GM12878 (cell line): ENCODE measurements at regions not wholly inside any gene's neighbourhood (a gene's known extent, or its start where the extent isn't known, plus 50 kb on each side); places are given as distances from the start of the nearest gene placed in this dataset.

ENCODE experiments used
- ATAC-seq: fragments of 200-7000 bp; cut with Tn5 transposase; 3 replicates; pipeline ENCODE4 v1.9.1; 2020; ENCODE audit warnings: mild to moderate bottlenecking, moderate library complexity
- BruUV-seq: library from RNA; stranded (reverse); fragments of 400-500 nt; replicated peaks from 2 replicates; lab custom pipeline; 2021; lab: Mats Ljungman, UMichigan
- CTCF ChIA-PET: fragments of 300-600 bp; sonication (Branson Sonifier 250); formaldehyde crosslinking; extraction: SDS; loops from one replicate; lab custom pipeline; 2021; ENCODE audit warnings: inconsistent platforms; lab: Yijun Ruan, JAX
- POLR2A ChIA-PET: fragments of 350-600 bp; formaldehyde crosslinking; extraction: SDS; loops from one replicate; lab custom pipeline; 2021; ENCODE audit warnings: inconsistent platforms; lab: Charles Lee
- RAD21 ChIA-PET: fragments of 300-600 bp; sonication (Branson Sonifier 250); formaldehyde crosslinking; loops from one replicate; lab custom pipeline; 2023; ENCODE audit warnings: antibody characterized with exemption; ENCODE audit not compliant: unreplicated experiment; lab: Charles Lee
- SMC1A ChIA-PET: fragments of 300-600 bp; sonication (Branson Sonifier 250); formaldehyde crosslinking; loops from one replicate; lab custom pipeline; 2023; ENCODE audit not compliant: unreplicated experiment, uncharacterized antibody; lab: Charles Lee
- DNase-seq: peaks from one replicate; pipeline ENCODE4 v3.0.0-alpha.2; 2011; ENCODE audit warnings: low read depth, low spot score
- FAIRE-seq: peaks from 3 replicates; lab custom pipeline; 2011; peaks lifted over from hg19 to GRCh38; lab: Jason Lieb, UNC
- H2AFZ ChIP-seq: 2 replicates; pipeline ENCODE4 v1.6.0; 2011; ENCODE audit warnings: low read depth, low read length, control low read depth; ENCODE audit not compliant: control insufficient read depth
- H3K27ac ChIP-seq: 2 replicates; pipeline ENCODE4 v1.5.1; 2011; ENCODE audit warnings: control low read depth; ENCODE audit not compliant: control insufficient read depth, insufficient read depth
- H3K27me3 ChIP-seq, 2 experiments: replicated peaks in 1 of 2; 2 replicates each; pipeline versions ENCODE4 v1.6.0 to v1.6.1; 2011; ENCODE audit warnings: low read length in 1 of 2; ENCODE audit not compliant: control insufficient read depth in 2 of 2, insufficient read depth in 2 of 2
- H3K36me3 ChIP-seq, 2 experiments: 2 replicates each; pipeline ENCODE4 v1.5.1; 2011; ENCODE audit warnings: low read length in 1 of 2; ENCODE audit not compliant: control insufficient read depth in 2 of 2, insufficient read depth in 2 of 2
- H3K4me1 ChIP-seq: 2 replicates; pipeline ENCODE4 v1.6.1; 2011; ENCODE audit warnings: mild to moderate bottlenecking, low read length, moderate library complexity, mixed read lengths; ENCODE audit not compliant: control insufficient read depth, insufficient read depth
- H3K4me2 ChIP-seq: 2 replicates; pipeline ENCODE4 v1.6.0; 2011; ENCODE audit warnings: control low read depth; ENCODE audit not compliant: control insufficient read depth, insufficient read depth
- H3K4me3 ChIP-seq: fragments of 200-600 bp; sonication (generic); 2 replicates; pipeline ENCODE4 v1.5.1; 2016
- H3K79me2 ChIP-seq: 2 replicates; pipeline ENCODE4 v1.6.0; 2011; ENCODE audit warnings: low read length; ENCODE audit not compliant: control insufficient read depth, insufficient read depth
- H3K9ac ChIP-seq: 2 replicates; pipeline ENCODE4 v1.8.0; 2011; ENCODE audit warnings: low read length, control low read depth, mixed read lengths; ENCODE audit not compliant: control insufficient read depth, insufficient read depth
- H3K9me3 ChIP-seq: replicated peaks from 3 replicates; pipeline ENCODE4 v1.5.1; 2011; ENCODE audit warnings: mild to moderate bottlenecking, low read length; ENCODE audit not compliant: control insufficient read depth, insufficient read depth
- H4K20me1 ChIP-seq: 2 replicates; pipeline ENCODE4 v1.6.0; 2011; ENCODE audit not compliant: control insufficient read depth, insufficient read depth
- CUX1 ChIP-seq: IDR thresholded peaks from 2 replicates; pipeline ENCODE4 v1.6.1; 2012; ENCODE audit warnings: improper control_type of control experiment, low read depth, low read length; ENCODE audit not compliant: insufficient replicate concordance
- HDGF ChIP-seq: fragments of 450-650 bp; IDR thresholded peaks from 2 replicates; pipeline ENCODE4 v1.6.1; 2016; ENCODE audit warnings: antibody characterized with exemption
- IRF3 ChIP-seq: fragments of 450-650 bp; IDR thresholded peaks from 2 replicates; pipeline ENCODE4 v1.6.1; 2014; ENCODE audit warnings: mild to moderate bottlenecking
- JUND ChIP-seq: IDR thresholded peaks from 2 replicates; pipeline ENCODE4 v1.6.1; 2012; ENCODE audit warnings: low read depth, mild to moderate bottlenecking, low read length, improper control_type of control experiment, moderate library complexity
- NFYB ChIP-seq: IDR thresholded peaks from 2 replicates; pipeline ENCODE4 v1.6.1; 2011; ENCODE audit warnings: low read depth, mild to moderate bottlenecking, low read length, improper control_type of control experiment, moderate library complexity; ENCODE audit not compliant: insufficient read depth
- POU2F2 ChIP-seq: IDR thresholded peaks from 3 replicates; pipeline ENCODE4 v1.6.1; 2011; ENCODE audit warnings: low read depth, mild to moderate bottlenecking, low read length, borderline replicate concordance
- RB1 ChIP-seq: fragments of 450-650 bp; formaldehyde crosslinking; IDR thresholded peaks from 2 replicates; pipeline ENCODE4 v1.6.1; 2017; ENCODE audit warnings: mild to moderate bottlenecking, borderline replicate concordance
- RUNX3 ChIP-seq: IDR thresholded peaks from 2 replicates; pipeline ENCODE4 v1.6.1; 2012; ENCODE audit warnings: low read length, inconsistent platforms
- SREBF2 ChIP-seq: IDR thresholded peaks from 2 replicates; pipeline ENCODE4 v1.6.1; 2012; ENCODE audit warnings: mild to moderate bottlenecking, low read length
- USF1 ChIP-seq: IDR thresholded peaks from 2 replicates; pipeline ENCODE4 v1.6.1; 2011; ENCODE audit warnings: borderline replicate concordance, low read depth, mild to moderate bottlenecking, moderate library complexity, mixed read lengths, low read length; ENCODE audit not compliant: insufficient read depth; ENCODE audit errors: extremely low read length
- YBX1 ChIP-seq: fragments of 450-650 bp; IDR thresholded peaks from 2 replicates; pipeline ENCODE4 v1.6.1; 2016; ENCODE audit warnings: antibody characterized with exemption
- ZBED1 ChIP-seq: IDR thresholded peaks from 2 replicates; pipeline ENCODE4 v1.6.1; 2016; ENCODE audit warnings: borderline replicate concordance
- ZBTB33 ChIP-seq: fragments of 450-650 bp; IDR thresholded peaks from 2 replicates; pipeline ENCODE4 v1.6.1; 2017; ENCODE audit warnings: mild to moderate bottlenecking
- WGBS: methylation state at CpG from one replicate; pipeline ENCODE4 v1.1.6; 2016; ENCODE audit warnings: low lambda C conversion rate; ENCODE audit not compliant: insufficient replicate concordance, insufficient coverage; ENCODE audit errors: missing lambda C conversion rate; 5-methylcytosine and 5-hydroxymethylcytosine counted together
- in situ Hi-C: fragments of 300-500 bp; cut with MboI; formaldehyde crosslinking; loops from 9 replicates; pipeline ENCODE4 v1.14.3; 2018; ENCODE audit warnings: mixed read lengths
- intact Hi-C: fragments of 100-400 bp; cut with micrococcal nuclease; formaldehyde crosslinking; loops from one replicate; pipeline ENCODE4 v1.14.2; 2022; ENCODE audit not compliant: unreplicated experiment

GRCh38 chr4:134540588-134540987 is 339.0 kb upstream of the PABPC4L start:
- Histone ChIP-seq H3K4me1 (no peaks in the 10 kb centered on the region), H3K4me2 (no peak overlapping the region), H3K36me3 (no peaks in the 10 kb centered on the region), H3K4me3 (no peak overlapping the region), H3K27me3 (no peaks in the 10 kb centered on the region)
- ATAC-seq: no peak
- intact Hi-C loops: no loop called here
- CTCF ChIA-PET: interaction anchor here (1.1 kb wide), 1 partner anchor 12 kb away, joined by 6 read pairs; no protein-coding TSS in a partner anchor
- TF ChIP-seq POU2F2 (no peak), YBX1 (no peak), SREBF2 (no peak), NFYB (no peak), IRF3 (no peak), HDGF (no peak), RB1 (no peak), JUND (no peak), USF1 (no peak), CUX1 (no peak), ZBTB33 (no peak), RUNX3 (no peak), ZBED1 (no peak)
- TF ChIP-seq, all 136 proteins: peak for 0
- Histone ChIP-seq H3K79me2 (no peaks in the 10 kb centered on the region), H4K20me1 (no peaks in the 10 kb centered on the region), H3K9ac (no peak overlapping the region), H3K9me3 (no peaks in the 10 kb centered on the region), H2AFZ (no peak overlapping the region), H3K27ac (no peak overlapping the region)
- in situ Hi-C loops: no loop called here
- ChIA-PET SMC1A (interaction anchor here (1.2 kb wide), 1 partner anchor 81 kb away, joined by 4 read pairs; no protein-coding TSS in a partner anchor), RAD21 (no interaction called here), POLR2A (no interaction called here)
- WGBS: 14% methylated on average over 2 of the region's 2 CpGs
- FAIRE-seq: no peak
- DNase-seq: no peak
- no TSS peak for BruUV-seq
